Glutamatergic neuron (in vitro differentiated cells): ENCODE measurements at regions not wholly inside any gene's neighbourhood (a gene's known extent, or its start where the extent isn't known, plus 50 kb on each side); places are given as distances from the start of the nearest gene placed in this dataset.

Experiments
- DNase-seq: peaks from one replicate; pipeline ENCODE4 v3.0.0; 2022
- H3K27ac Mint-ChIP-seq: one replicate; pipeline ENCODE4 v1.8.0; 2020; ENCODE audit warnings: mild to moderate bottlenecking, mixed read lengths, inconsistent platforms; ENCODE audit not compliant: unreplicated experiment
- H3K27me3 Mint-ChIP-seq: one replicate; pipeline ENCODE4 v1.8.0; 2020; ENCODE audit warnings: mild to moderate bottlenecking, moderate library complexity, mixed read lengths, inconsistent platforms; ENCODE audit not compliant: unreplicated experiment
- H3K36me3 Mint-ChIP-seq: one replicate; pipeline ENCODE4 v1.8.0; 2020; ENCODE audit warnings: mild to moderate bottlenecking, mixed read lengths, inconsistent platforms; ENCODE audit not compliant: unreplicated experiment
- H3K4me1 Mint-ChIP-seq: one replicate; pipeline ENCODE4 v1.8.0; 2020; ENCODE audit warnings: mild to moderate bottlenecking, low read depth, mixed read lengths, inconsistent platforms; ENCODE audit not compliant: unreplicated experiment
- H3K4me3 Mint-ChIP-seq: one replicate; pipeline ENCODE4 v1.8.0; 2020; ENCODE audit warnings: mild to moderate bottlenecking, mixed read lengths, inconsistent platforms; ENCODE audit not compliant: unreplicated experiment
- H3K9me3 Mint-ChIP-seq: one replicate; pipeline ENCODE4 v1.8.0; 2020; ENCODE audit warnings: mild to moderate bottlenecking, moderate library complexity, mixed read lengths, inconsistent platforms; ENCODE audit not compliant: unreplicated experiment
- TF ChIP-seq, protein P1 (sequence below): fragments of 200-600 bp; sonication (generic); IDR thresholded peaks from one replicate; pipeline ENCODE4 v1.5.0; 2021; ENCODE audit not compliant: partially characterized antibody, unreplicated experiment

- no peak overlapping the region for H3K27ac Mint-ChIP-seq
- H3K36me3 Mint-ChIP-seq: peaks cover 16% of the 10 kb centered on the region
- no peaks in the 10 kb centered on the region for H3K4me1 Mint-ChIP-seq
- peaks cover 4% of the 10 kb centered on the region for H3K27me3 Mint-ChIP-seq
- TF ChIP-seq, protein P1, sequence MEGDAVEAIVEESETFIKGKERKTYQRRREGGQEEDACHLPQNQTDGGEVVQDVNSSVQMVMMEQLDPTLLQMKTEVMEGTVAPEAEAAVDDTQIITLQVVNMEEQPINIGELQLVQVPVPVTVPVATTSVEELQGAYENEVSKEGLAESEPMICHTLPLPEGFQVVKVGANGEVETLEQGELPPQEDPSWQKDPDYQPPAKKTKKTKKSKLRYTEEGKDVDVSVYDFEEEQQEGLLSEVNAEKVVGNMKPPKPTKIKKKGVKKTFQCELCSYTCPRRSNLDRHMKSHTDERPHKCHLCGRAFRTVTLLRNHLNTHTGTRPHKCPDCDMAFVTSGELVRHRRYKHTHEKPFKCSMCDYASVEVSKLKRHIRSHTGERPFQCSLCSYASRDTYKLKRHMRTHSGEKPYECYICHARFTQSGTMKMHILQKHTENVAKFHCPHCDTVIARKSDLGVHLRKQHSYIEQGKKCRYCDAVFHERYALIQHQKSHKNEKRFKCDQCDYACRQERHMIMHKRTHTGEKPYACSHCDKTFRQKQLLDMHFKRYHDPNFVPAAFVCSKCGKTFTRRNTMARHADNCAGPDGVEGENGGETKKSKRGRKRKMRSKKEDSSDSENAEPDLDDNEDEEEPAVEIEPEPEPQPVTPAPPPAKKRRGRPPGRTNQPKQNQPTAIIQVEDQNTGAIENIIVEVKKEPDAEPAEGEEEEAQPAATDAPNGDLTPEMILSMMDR: no peak
- H3K9me3 Mint-ChIP-seq: no peaks in the 10 kb centered on the region
- DNase-seq: no peak
- H3K4me3 Mint-ChIP-seq: no peak overlapping the region
Observed at GRCh38 chr9:99557816-99558215, 263.9 kb upstream of the NR4A3 start.

GRCh38 chr9:99559776-99560175 lies 261.9 kb upstream of the NR4A3 start:
- DNase-seq: no peak
- no peak overlapping the region for H3K4me3 Mint-ChIP-seq
- no peaks in the 10 kb centered on the region for H3K9me3 Mint-ChIP-seq
- TF ChIP-seq, protein P1: no peak
- H3K27me3 Mint-ChIP-seq: no peaks in the 10 kb centered on the region
- H3K27ac Mint-ChIP-seq: no peak overlapping the region
- H3K4me1 Mint-ChIP-seq: peaks cover 6% of the 10 kb centered on the region
- peaks cover 6% of the 10 kb centered on the region for H3K36me3 Mint-ChIP-seq

GRCh38 chr9:99560561-99560960 lies 261.1 kb upstream of the NR4A3 start:
- Mint-ChIP-seq H3K27me3 (no peaks in the 10 kb centered on the region), H3K36me3 (peaks cover 6% of the 10 kb centered on the region), H3K4me3 (no peak overlapping the region), H3K27ac (no peak overlapping the region), H3K4me1 (peaks cover 6% of the 10 kb centered on the region), H3K9me3 (no peaks in the 10 kb centered on the region)
- no peak for DNase-seq
- TF ChIP-seq, protein P1: no peak

DNA sequence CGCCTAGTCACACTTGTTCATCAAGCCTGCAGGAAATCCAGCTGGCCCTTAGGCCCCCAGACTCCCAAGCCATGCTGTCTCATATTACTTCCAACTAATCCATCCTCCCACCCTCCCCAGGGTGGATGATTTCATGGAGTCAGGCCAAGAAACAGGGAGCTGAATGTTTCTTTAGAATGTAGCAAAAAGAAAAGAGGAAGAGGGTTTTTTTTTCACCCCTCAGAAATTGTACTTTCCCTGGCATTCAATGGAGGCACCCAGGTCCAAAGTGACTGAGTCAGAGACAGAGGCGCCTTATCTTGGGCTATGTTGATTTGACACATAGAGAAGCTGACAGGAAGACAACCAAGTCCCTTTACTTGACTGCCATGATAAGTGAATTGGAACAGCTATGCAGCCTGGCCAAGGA lies 260.2 kb upstream of the NR4A3 start:
- H3K9me3 Mint-ChIP-seq: no peaks in the 10 kb centered on the region
- peaks cover 6% of the 10 kb centered on the region for H3K36me3 Mint-ChIP-seq
- no peak overlapping the region for H3K27ac Mint-ChIP-seq
- no peaks in the 10 kb centered on the region for H3K27me3 Mint-ChIP-seq
- H3K4me1 Mint-ChIP-seq: peaks cover 6% of the 10 kb centered on the region
- no peak for DNase-seq
- H3K4me3 Mint-ChIP-seq: no peak overlapping the region
- TF ChIP-seq, protein P1: no peak

DNA sequence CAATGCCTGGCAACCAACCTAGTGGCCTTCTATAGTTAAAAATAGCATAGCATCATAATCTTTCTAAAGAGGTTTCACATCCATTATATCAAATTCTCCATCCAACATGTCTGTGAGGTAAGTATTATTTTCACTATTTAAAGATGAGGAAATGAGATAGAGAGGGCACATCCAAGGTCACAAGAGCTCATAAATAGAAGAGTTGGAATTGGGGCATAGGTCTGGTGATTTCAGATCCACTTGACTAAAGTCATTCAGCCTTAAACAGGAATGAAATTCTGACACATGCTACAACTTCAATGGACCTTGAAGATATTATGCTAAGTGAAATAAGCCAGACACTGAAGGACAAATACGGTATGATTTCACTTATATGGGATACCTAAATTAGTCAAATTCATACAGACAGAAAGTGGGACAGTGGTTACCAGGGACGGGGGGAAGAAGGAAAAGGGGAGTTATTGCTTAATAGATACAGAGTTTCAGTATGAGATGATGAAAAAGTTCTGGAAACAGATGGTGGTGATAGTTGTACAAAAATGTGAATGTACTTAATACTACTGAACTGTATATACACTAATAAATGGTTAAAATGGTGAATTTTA lies 259.6 kb upstream of the NR4A3 start:
- TF ChIP-seq, protein P1: no peak
- H3K27ac Mint-ChIP-seq: no peak overlapping the region
- peaks cover 6% of the 10 kb centered on the region for H3K36me3 Mint-ChIP-seq
- no peak for DNase-seq
- H3K4me3 Mint-ChIP-seq: no peak overlapping the region
- H3K9me3 Mint-ChIP-seq: no peaks in the 10 kb centered on the region
- H3K4me1 Mint-ChIP-seq: peaks cover 6% of the 10 kb centered on the region
- H3K27me3 Mint-ChIP-seq: no peaks in the 10 kb centered on the region
